Osteocyte (in vitro differentiated cells): ENCODE measurements at regions not wholly inside any gene's neighbourhood (a gene's known extent, or its start where the extent isn't known, plus 50 kb on each side); places are given as distances from the start of the nearest gene placed in this dataset.
"Not testable (repeated sequence)": the region's sequence is repeated elsewhere in the genome, so short reads cannot be mapped to it uniquely, and the experiment has no call there.

Experiments
- DNase-seq: peaks from one replicate; pipeline ENCODE4 v3.0.0; 2021; ENCODE audit warnings: mixed read lengths; ENCODE audit not compliant: unreplicated experiment; ENCODE audit errors: extremely low spot score
- H3K27ac Mint-ChIP-seq: one replicate; pipeline ENCODE4 v1.8.0; 2021; ENCODE audit warnings: mild to moderate bottlenecking, mixed read lengths; ENCODE audit not compliant: unreplicated experiment
- H3K27me3 Mint-ChIP-seq: one replicate; pipeline ENCODE4 v1.8.0; 2021; ENCODE audit warnings: mixed read lengths; ENCODE audit not compliant: unreplicated experiment
- H3K36me3 Mint-ChIP-seq: one replicate; pipeline ENCODE4 v1.8.0; 2021; ENCODE audit warnings: mixed read lengths; ENCODE audit not compliant: unreplicated experiment
- H3K4me1 Mint-ChIP-seq: one replicate; pipeline ENCODE4 v1.8.0; 2021; ENCODE audit warnings: mixed read lengths; ENCODE audit not compliant: unreplicated experiment
- H3K4me3 Mint-ChIP-seq: one replicate; pipeline ENCODE4 v1.8.0; 2021; ENCODE audit warnings: mild to moderate bottlenecking, moderate library complexity, mixed read lengths; ENCODE audit not compliant: unreplicated experiment
- H3K9me3 Mint-ChIP-seq: one replicate; pipeline ENCODE4 v1.8.0; 2021; ENCODE audit warnings: mixed read lengths; ENCODE audit not compliant: unreplicated experiment
- TF ChIP-seq, protein P1 (sequence below): fragments of 200-600 bp; sonication (generic); IDR thresholded peaks from 2 replicates; pipeline ENCODE4 v1.5.0; 2021; ENCODE audit warnings: antibody characterized with exemption, mild to moderate bottlenecking, moderate library complexity

DNA sequence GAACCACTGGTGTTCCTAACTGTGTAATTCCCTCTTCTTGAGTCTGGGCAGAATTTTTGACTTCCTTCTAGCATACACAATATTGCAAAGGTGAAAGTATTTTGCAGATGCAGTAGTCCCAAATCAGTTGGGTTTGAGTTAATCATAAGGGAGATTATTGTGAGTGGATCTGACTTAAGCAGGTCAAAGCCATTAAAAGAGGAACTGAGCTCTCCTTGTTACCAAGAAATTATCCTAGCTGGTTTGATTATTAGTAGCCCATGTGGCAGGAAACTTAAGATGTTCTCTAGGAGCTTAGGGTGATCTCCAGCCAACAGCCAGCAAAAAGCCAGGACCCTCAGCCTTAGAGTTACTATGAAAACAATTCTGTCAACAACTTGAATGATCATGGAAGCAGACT, 221.8 kb downstream of the RPIA start:
- H3K27me3 Mint-ChIP-seq: no peaks in the 10 kb centered on the region
- H3K4me1 Mint-ChIP-seq: no peaks in the 10 kb centered on the region
- H3K9me3 Mint-ChIP-seq: no peaks in the 10 kb centered on the region
- TF ChIP-seq, protein P1, sequence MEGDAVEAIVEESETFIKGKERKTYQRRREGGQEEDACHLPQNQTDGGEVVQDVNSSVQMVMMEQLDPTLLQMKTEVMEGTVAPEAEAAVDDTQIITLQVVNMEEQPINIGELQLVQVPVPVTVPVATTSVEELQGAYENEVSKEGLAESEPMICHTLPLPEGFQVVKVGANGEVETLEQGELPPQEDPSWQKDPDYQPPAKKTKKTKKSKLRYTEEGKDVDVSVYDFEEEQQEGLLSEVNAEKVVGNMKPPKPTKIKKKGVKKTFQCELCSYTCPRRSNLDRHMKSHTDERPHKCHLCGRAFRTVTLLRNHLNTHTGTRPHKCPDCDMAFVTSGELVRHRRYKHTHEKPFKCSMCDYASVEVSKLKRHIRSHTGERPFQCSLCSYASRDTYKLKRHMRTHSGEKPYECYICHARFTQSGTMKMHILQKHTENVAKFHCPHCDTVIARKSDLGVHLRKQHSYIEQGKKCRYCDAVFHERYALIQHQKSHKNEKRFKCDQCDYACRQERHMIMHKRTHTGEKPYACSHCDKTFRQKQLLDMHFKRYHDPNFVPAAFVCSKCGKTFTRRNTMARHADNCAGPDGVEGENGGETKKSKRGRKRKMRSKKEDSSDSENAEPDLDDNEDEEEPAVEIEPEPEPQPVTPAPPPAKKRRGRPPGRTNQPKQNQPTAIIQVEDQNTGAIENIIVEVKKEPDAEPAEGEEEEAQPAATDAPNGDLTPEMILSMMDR: no peak
- no peak overlapping the region for H3K27ac Mint-ChIP-seq
- no peak for DNase-seq
- H3K4me3 Mint-ChIP-seq: no peak overlapping the region
- no peaks in the 10 kb centered on the region for H3K36me3 Mint-ChIP-seq

- Mint-ChIP-seq H3K4me1 (no peaks in the 10 kb centered on the region), H3K4me3 (no peak overlapping the region), H3K27me3 (no peaks in the 10 kb centered on the region), H3K36me3 (no peaks in the 10 kb centered on the region), H3K9me3 (no peaks in the 10 kb centered on the region), H3K27ac (no peak overlapping the region)
- no peak for DNase-seq
- TF ChIP-seq, protein P1: peak; percentile 49
Observed at GRCh38 chr2:88919087-88919738, 227.7 kb downstream of the RPIA start.

- not testable (repeated sequence) for H3K27ac Mint-ChIP-seq, DNase-seq, H3K9me3 Mint-ChIP-seq, H3K4me3 Mint-ChIP-seq, H3K4me1 Mint-ChIP-seq, H3K36me3 Mint-ChIP-seq, H3K27me3 Mint-ChIP-seq
Observed at GRCh38 chr2:88920399-88920798, 228.9 kb downstream of the RPIA start.

DNA sequence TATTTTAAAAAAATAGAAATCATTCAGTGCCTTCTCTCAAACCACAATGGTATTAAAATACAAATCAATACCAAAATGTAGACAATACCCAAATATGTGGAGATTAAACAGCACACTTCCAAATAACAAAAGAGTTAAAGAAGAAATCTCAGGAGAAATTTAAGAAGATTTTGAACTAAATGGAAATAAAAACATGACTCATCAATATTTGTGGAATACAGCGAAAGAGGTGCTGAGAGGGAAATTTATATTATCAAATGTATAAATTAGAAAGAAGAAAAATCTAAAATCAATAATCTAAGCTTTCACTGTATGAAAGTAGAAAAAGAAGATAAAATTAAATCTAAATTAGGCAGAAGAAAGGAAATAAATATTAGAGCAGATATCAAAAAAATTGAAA, 233.1 kb downstream of the RPIA start:
- no peaks in the 10 kb centered on the region for H3K27me3 Mint-ChIP-seq
- DNase-seq: no peak
- no peak overlapping the region for H3K27ac Mint-ChIP-seq
- H3K4me1 Mint-ChIP-seq: no peaks in the 10 kb centered on the region
- H3K36me3 Mint-ChIP-seq: no peaks in the 10 kb centered on the region
- TF ChIP-seq, protein P1: no peak
- no peak overlapping the region for H3K4me3 Mint-ChIP-seq
- H3K9me3 Mint-ChIP-seq: no peaks in the 10 kb centered on the region

GRCh38 chr2:88925770-88926462, 234.4 kb downstream of the RPIA start:
- DNase-seq: no peak
- H3K36me3 Mint-ChIP-seq: no peaks in the 10 kb centered on the region
- no peaks in the 10 kb centered on the region for H3K4me1 Mint-ChIP-seq
- H3K27ac Mint-ChIP-seq: no peak overlapping the region
- TF ChIP-seq, protein P1: no peak
- H3K27me3 Mint-ChIP-seq: no peaks in the 10 kb centered on the region
- H3K9me3 Mint-ChIP-seq: no peaks in the 10 kb centered on the region
- no peak overlapping the region for H3K4me3 Mint-ChIP-seq
